NCI-H128 (cell line): ENCODE measurements at regions not wholly inside any gene's neighbourhood (a gene's known extent, or its start where the extent isn't known, plus 50 kb on each side); places are given as distances from the start of the nearest gene placed in this dataset.
"Not testable (repeated sequence)": the region's sequence is repeated elsewhere in the genome, so short reads cannot be mapped to it uniquely, and the experiment has no call there.

Experiments used
- DNase-seq: peaks from one replicate; lab custom pipeline; 2025; ENCODE audit not compliant: unreplicated experiment; lab: John Stamatoyannopoulos, UW

DNA sequence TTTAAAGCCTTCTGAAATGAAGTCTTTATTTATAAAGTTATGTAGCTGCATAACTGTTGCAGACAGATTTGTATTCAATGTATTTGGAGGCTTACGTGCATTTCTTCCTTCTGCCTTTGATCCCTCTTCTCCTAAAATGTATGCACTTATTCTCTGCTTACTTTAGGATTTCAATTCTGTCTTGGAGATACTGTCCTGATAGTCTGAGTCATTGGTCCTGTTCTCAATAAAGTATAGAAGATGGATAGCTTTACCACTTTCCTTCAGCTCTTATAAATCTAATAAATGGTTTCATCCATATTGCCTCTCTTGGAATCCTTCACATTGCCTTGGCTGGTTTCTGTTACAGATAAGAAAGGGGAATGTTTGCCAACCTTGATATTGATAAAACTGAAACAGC lies 430.1 kb upstream of the CAMK1G start:
- DNase-seq: no peak

DNA sequence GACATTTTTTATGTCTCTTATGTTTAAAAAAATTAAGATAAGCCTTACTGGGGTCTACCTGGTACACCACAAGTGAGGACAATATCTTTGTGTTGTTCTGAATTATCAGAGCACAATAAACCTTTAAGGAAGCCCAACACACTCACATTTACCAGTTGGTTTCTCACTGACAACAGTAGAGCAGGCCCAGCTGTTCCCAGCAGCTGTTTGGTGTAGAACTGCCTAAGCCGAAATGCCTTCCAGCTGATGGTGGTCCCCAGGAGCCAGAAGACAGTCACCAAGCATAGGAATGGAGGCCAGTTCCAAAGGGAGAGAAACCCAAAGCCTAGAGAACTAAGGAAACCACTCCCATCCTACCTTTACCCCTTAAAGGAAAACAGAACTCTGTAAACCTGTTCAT lies 428.6 kb upstream of the CAMK1G start:
- DNase-seq: no peak

- no peak for DNase-seq
Measured at GRCh38 chr1:209155546-209155945, 428.0 kb upstream of the CAMK1G start.

- DNase-seq: no peak
Measured at GRCh38 chr1:209156991-209157390, 426.5 kb upstream of the CAMK1G start.

GRCh38 chr1:209157546-209158249 lies 425.8 kb upstream of the CAMK1G start:
- DNase-seq: peak; percentile 30

GRCh38 chr1:209158851-209159250 lies 424.7 kb upstream of the CAMK1G start:
- no peak for DNase-seq

DNA sequence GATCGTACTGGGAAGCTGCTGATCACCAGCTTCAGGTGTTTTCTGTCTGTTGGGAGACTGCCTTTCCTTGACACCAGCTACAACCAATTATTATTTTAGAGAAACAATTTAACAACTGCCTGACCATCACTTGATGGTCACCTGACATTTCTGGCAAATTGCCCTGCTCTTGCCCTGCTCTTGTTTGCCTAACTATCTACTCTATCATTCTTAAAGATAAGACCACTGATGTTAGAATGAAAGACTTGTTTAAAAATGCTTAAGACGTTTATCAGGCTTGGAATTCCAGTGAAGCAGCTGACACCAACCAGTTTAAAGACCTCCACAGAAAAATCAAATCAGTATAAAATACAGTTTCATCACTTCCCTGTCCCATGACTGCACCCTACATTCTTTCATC lies 423.3 kb upstream of the CAMK1G start:
- no peak for DNase-seq

DNA sequence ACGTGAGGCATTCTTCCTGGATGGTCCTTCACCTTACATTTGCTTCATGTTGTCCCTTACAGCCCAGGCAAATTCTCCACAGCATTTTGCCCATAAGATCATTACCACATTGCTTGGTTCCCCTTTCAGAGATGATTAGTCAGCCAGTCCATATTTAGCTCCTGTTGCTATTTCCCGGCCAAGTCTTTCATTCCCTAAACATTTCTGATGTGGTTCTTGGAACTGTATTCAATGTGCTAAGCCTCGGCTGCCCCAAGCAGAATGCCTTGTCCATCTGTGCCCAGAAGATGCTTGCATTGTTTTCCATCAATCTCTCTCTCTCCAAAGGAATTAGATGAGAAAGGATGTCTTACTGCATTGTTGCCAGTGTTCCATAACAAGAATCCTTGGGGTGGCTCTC lies 420.9 kb upstream of the CAMK1G start:
- DNase-seq: no peak

DNA sequence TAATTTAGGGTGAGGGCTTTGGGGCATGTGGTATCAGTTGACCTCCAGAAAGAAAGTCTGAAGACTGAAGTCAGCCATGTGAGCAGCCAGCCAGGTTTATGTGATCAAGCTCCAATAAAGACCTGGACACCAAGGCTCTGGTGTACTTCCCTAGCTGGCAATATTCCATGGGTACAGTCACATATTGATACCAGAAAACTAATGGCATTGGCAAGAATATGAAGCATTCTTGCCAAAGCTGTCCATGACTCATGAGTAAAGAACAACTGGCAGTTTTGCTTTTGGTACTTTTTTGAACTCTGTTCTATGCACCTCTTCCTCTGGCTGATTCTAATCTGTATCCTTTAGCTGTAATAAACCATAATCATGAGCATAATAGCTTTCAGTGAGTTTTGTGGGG lies 415.3 kb upstream of the CAMK1G start:
- DNase-seq: no peak

GRCh38 chr1:209171151-209171550 lies 412.4 kb upstream of the CAMK1G start:
- DNase-seq: no peak

GRCh38 chr1:209172286-209172685 lies 411.2 kb upstream of the CAMK1G start:
- no peak for DNase-seq

- DNase-seq: not testable (repeated sequence)
Measured at GRCh38 chr1:209172792-209173542, 410.5 kb upstream of the CAMK1G start.

GRCh38 chr1:209173796-209174195 lies 409.7 kb upstream of the CAMK1G start:
- not testable (repeated sequence) for DNase-seq

- no peak for DNase-seq
Measured at GRCh38 chr1:209176866-209177430, 406.6 kb upstream of the CAMK1G start.

- no peak for DNase-seq
Measured at GRCh38 chr1:209183195-209183594, 400.3 kb upstream of the CAMK1G start.

DNA sequence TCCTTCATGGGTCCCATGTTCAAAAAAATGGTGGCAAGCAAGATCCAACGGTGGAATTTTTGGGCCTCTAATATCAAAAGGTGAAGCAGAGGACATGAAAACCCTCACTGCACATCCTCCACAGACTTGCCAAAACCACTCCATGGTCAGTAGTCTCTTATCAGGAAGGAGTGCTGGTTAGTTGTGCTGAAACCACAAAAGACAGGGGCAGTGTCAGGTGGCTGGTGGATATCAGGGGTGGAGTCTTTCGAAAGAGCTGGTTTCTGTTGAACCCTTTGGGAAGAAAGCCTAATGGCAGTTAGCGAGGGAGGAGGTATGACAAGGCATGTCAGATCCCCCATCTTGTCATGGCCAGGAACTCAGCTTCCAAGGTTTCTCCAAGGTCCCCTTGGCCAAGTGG lies 395.9 kb upstream of the CAMK1G start:
- DNase-seq: no peak

- DNase-seq: no peak
Measured at GRCh38 chr1:209190591-209191261, 392.8 kb upstream of the CAMK1G start.

GRCh38 chr1:209191262-209191634 lies 392.3 kb upstream of the CAMK1G start:
- no peak for DNase-seq

DNA sequence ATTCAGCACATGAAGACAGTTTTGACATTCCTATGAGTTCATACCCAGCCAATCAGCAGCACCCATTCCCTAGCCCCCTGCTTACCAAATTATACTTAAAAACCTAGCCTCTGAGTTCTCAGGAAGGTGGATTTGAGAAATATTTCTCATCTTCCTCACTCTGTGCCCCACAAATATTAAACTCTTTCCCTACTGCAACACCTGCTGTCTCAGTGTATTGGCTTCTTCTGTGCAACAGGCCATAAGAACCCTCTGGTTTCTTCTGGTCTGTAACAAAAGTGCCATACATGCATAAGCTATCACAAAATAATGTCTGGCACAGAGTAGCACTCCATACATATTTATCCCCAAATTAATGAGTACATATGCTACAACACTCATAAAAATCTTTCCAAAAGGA lies 387.4 kb upstream of the CAMK1G start:
- DNase-seq: no peak

GRCh38 chr1:209198961-209199750 lies 384.4 kb upstream of the CAMK1G start:
- no peak for DNase-seq

- DNase-seq: no peak
Measured at GRCh38 chr1:209199822-209200221, 383.7 kb upstream of the CAMK1G start.
